WI38 (cell line): ENCODE measurements at regions not wholly inside any gene's neighbourhood (a gene's known extent, or its start where the extent isn't known, plus 50 kb on each side); places are given as distances from the start of the nearest gene placed in this dataset.

Source experiments
- H3K4me3 ChIP-seq: 2 replicates; pipeline ENCODE4 v1.5.1; 2011; ENCODE audit warnings: low read depth, mild to moderate bottlenecking, control low read depth, low read length
- CTCF ChIP-seq: IDR thresholded peaks from 2 replicates; pipeline ENCODE4 v1.5.1; 2012; ENCODE audit warnings: low read depth, mild to moderate bottlenecking, control low read depth, low read length

GRCh38 chr16:59878999-59879398, 1144.9 kb upstream of the GOT2 start:
- no peak for TF ChIP-seq CTCF
- no peak overlapping the region for H3K4me3 ChIP-seq

DNA sequence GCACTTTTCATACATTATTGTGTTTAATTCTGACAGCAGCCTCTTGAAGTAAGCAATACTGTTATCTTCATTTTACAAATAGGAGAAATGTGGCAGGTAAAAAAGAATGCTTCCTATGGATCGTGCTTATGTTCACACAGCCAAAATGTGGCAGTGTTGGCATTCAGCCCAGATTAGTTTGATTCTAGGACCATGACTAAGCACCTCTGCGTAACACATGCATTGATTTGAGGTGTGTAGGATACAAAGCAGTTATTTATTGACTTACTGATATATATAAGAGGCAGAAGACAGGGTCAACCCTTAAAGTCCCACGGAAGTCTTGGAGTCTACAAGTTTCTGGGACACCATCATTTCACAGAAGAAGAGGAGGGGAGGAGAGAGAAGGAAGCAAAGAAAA, 1144.4 kb upstream of the GOT2 start:
- no peak for TF ChIP-seq CTCF
- H3K4me3 ChIP-seq, result no peak overlapping the region

GRCh38 chr16:59864981-59865666, 1131.0 kb upstream of the GOT2 start:
- no peak overlapping the region for H3K4me3 ChIP-seq
- no peak for TF ChIP-seq CTCF

- TF ChIP-seq CTCF, result no peak
- H3K4me3 ChIP-seq, result no peak overlapping the region
Observed at GRCh38 chr16:59859676-59860402, 1125.7 kb upstream of the GOT2 start.

GRCh38 chr16:59854846-59855439, 1120.8 kb upstream of the GOT2 start:
- no peak for TF ChIP-seq CTCF
- H3K4me3 ChIP-seq, result no peak overlapping the region

- H3K4me3 ChIP-seq, result no peak overlapping the region
- no peak for TF ChIP-seq CTCF
Observed at GRCh38 chr16:59849716-59850115, 1115.6 kb upstream of the GOT2 start.

GRCh38 chr16:59848296-59848695, 1114.2 kb upstream of the GOT2 start:
- H3K4me3 ChIP-seq, result no peak overlapping the region
- TF ChIP-seq CTCF, result no peak
